GM21576 (cell line): ENCODE measurements at regions not wholly inside any gene's neighbourhood (a gene's known extent, or its start where the extent isn't known, plus 50 kb on each side); places are given as distances from the start of the nearest gene placed in this dataset.

Source experiments
- ATAC-seq: cut with Tn5 transposase; IDR thresholded peaks from one replicate; pipeline ENCODE4 v1.9.1; 2021; ENCODE audit warnings: mild to moderate bottlenecking, moderate library complexity; ENCODE audit not compliant: unreplicated experiment

DNA sequence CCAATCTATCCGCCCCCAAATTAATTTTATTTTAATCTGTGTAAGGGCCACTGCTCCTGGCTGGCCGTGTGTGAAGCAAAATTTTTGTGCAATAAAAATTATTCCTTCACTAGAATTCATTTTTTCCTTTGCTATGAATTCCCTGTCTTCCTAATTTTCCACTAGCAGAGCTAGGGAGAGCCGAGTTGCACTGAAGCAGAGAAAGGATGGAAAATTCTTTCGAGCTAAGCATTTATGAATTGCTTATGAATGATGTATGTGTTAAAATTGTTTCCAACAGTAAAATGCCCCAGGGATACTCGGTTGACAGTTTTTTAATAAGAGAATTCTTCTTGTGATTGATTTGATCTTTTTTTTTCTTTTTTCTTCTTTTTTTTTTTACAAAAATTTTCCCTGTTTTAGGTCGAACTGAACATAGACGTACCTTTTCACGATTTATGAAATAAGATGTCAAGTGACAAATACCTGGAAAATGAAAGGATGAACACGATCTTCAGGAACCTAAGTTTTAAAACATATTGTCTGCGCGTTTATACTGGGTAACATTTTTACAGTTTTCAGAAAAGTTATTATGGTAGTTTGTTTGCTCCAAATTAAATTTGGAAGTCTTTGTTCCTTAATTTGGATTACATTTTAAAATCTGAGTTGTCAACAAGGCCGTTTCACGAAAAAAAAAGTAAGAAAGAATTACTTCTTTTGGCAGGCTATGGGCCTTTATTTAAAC lies 288.8 kb upstream of the NFE2L3 start:
- ATAC-seq = no peak

DNA sequence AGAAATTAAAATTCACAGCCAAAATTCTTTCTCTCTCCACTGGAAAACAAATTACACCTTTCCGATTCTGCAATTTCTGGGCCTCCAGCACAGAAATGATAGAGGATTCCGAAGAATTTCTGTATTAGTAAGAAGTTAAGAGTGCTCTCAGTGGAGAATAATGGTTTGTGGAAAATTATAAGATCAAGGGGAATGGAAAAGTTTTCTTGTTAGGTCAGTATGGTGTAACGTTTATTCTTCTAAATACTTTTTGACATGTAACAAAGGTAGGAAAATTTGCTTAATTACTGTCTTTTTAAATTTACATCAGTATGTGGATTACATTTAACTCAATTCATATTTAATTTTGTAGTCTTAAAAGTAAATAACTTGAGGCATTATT lies 288.3 kb upstream of the NFE2L3 start:
- ATAC-seq = no peak

DNA sequence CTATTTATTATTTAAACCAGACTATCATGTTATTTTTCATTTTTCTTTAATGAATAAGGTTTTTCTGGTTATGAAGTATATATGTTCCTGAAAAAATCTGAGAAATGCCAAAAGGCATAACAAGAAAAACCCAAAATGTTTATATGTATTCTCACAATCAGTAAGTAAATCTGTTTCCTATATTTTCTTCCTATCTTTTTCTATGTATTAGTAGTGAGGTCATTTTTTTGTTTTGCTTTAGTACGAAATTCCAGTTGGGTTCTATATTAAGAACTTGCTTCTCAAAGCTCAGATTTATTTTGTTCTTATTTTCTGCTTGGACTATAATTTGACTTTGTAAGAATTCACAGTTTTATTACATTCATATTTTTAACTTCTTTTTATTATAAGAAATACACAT lies 287.5 kb upstream of the NFE2L3 start:
- no peak for ATAC-seq

DNA sequence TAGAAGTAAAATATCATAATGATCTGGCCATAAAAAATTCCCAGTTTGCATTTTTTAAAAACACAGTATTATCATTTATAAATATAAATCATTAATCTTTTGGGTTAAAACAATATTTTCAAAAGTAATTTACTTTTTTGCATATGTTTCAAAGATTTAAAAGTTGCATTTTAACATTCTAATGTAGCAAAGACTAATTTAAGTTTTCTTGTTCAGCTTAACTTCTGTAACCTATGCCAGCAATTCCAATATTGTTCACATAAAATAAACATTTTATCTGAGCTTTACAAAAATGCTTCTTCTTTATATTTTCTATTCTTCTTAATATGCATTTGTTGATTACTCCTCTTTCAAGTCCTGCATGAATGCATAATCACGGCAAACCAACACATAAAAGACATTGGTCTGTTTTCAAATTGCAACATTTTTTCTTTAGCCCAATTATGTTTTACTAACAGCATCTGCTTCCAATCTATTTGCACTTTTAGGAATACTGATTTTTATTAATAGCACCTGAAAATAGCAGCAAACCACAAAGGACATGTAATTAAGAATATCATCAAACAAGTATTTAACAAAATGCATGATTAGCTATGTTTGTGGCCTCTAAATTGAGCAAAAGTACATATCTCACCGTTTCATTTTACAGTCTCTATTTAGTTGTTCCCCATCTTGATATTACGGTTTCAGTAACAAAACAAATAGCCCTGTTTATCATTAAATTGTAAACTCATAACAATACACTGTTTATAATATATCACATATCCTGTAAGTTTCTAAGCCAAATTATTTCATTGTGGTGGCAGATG lies 286.9 kb upstream of the NFE2L3 start:
- ATAC-seq = no peak

DNA sequence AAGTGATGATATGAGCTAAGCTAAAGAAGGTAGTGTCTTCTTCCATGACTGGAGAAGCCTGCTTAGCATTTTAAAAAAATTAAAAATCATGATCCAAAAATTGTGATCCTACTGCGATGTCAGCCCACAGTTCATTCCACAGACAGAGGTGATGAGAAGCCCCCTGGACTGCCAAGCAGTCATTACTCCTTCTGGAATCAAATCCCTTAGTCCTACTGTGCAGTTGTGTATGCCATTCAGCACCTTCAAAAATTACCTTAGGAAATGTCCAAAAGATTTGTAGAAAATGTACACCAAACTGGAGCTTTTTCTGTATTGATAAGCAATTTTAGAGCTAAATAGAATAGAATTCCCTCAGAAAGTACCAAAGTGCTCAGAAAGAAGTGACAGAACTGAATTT lies 283.5 kb upstream of the NFE2L3 start:
- no peak for ATAC-seq

DNA sequence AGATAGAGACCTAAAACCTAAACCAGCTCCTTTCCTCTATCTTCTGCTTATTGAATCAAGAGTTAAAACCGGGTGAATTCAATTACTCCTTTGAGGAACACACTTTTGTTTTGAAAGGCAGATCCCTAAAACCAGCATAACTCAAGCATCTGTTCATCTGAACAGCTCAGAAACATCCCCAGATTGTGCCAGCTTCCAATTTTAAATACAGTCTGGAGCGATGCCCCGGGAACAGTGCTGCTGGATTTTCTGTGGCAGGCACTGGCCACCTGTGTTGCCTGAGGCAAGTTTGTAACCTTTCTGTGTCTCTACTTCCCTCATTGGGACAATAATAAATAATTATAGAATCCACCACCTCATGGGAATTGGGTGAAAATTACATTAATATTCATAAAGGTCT lies 281.4 kb upstream of the NFE2L3 start:
- ATAC-seq = no peak

GRCh38 chr7:25876092-25876491 lies 275.9 kb upstream of the NFE2L3 start:
- no peak for ATAC-seq

DNA sequence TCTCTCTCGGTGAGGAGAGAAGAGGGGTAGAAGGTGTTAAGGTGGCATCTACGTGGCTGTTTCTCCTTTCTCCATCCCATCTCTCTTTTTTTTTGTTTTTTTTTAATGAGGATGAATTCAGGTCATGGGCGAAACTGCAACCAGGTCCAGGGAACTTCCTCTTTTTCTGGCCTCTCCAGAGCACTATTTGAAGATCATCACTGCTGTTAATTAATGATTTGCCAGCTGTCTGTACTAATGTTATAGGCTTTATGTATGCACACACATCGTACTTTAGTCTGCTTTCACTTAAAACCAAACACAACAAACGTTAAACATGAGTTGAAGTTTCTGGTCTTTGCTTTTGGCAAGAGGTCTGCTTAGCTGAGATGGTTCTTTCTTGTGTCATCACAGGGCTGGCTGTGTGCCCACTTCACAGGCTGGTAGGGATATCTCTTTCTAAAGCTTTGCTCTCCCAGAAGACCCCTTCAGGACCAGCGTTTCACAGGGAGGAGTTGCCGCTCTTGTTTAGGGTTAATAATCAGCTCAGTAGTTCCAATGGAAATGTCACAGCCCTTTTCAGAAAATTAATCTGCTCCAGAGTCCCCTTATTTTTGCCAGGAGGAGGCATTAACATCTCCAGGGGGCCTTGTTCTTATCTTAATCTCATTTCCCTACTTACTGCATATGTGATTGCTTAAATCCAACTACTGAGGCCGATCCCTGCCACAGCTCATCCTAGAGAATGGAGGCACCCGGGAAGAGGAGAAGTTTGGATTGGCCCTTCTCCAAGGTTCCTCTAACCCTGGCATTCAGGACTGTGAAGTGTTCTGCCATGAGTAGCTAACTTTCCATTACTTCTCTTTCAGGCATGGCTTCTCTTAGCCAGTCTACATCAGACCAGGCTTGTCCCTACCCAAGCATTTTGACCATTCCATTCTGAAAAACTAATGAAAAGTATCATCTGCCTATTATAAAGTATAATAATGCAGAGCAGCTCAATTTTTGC lies 273.9 kb upstream of the NFE2L3 start:
- no peak for ATAC-seq

DNA sequence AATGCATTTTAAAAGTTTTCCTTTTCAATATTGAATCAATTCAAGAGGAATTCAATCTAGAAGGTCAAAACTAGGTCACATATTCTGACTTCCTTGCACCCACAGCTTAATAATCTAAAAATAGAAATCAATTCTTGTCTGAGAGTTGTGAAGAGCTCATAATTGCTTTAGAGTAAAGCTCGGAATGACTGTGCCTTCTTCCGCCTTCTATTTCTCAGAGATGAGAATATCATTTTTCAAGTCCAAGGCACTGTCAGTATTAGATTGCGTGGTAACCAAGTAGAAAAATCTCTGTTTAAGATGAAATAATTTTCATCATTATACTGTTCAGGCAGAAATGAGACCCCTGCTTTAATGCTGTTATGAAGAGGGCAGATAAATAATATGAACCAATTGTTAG lies 272.2 kb upstream of the NFE2L3 start:
- ATAC-seq = no peak

- ATAC-seq = no peak
Observed at GRCh38 chr7:25881317-25882037, 270.5 kb upstream of the NFE2L3 start.

DNA sequence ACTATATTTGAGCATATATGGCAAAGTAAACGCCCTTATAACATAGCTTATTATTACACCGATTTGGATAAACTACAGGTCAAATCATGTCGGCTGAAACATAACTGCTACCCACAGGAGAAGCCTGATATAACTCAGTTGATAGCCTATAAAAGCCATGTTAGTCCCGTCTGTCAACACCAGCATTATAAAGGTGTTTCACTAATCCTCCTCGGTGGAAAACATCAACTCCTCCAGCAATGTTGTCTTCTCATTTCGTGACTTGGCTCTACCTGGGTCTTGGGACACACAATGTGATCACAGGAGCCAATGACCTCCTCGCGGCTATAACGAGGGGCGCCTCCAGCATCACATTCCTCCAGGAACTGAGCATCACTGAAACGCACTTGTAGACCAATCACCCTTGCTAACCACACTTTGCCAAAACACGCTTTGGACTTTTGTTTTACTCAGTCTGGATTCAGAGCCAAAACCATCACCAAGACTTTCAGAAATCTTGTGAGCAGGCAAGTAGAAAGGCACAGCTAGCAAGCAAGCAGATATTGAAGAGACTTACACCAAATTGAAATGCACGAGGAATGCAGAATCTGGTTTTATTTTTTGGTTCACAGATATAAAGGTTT lies 269.7 kb upstream of the NFE2L3 start:
- no peak for ATAC-seq

DNA sequence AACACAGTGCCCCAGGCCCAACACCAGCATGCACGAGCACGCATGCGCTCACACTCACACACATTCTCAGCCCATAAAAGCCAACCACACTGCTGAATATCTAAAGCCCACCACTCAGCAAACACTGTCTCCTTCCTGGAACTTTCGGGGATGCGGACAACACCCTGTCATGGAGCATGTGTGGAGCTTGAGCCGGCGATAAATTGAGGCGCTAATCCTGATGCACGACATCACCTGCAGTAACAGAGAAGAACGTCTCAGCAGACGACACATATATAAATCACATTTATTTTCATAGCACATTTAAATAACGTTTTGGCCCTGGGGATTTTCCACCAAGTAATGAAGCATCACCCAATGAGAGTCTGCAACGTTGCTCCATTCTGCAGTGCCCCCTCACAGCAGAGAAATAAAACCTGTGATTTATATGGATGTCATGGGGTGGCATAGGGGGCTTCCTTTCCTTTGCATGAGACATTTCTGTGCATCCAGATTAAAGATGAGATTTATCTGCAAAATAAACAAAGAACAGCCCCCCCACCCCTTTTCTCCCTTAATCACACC lies 267.7 kb upstream of the NFE2L3 start:
- ATAC-seq = no peak

- ATAC-seq = no peak
Observed at GRCh38 chr7:25885057-25885576, 266.9 kb upstream of the NFE2L3 start.

DNA sequence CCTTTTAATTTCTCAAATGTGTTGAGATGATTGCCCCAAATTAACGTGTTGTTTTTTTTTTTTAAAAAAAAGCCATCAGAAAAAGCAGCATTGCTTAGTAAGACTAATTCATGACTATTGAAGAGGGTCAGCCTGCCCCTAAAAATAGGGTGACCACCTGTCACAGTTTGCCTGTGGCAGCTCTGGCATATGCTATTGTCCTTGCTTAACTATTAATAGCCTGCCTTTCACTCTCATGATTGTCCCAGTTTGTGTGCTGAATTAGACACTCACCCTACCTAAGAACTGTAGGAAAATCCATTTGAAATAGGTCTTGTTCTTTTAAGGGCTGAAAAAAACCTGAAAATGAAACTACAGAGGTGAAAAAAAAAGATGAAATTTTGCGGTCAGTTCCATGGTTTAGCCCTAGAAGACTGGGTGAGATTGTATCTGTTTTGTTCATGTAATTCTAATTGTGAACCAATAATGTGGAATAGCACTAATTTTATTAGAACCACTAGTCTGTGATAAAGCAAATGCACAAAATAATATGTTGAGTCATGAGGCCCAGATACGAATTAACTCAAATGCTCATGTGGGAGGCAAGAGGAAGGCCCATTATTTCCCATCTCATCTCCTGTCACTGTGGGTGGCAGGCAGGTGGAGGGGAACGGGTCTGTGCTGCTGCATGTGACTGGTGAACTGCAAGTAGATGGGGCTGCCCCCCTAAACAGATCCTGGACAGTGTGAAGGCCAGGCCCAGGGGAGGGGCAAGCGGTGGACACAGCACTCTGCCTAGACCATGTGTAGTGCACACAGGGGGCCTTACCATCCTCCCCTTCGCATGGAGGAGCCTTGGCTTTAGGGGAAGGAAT lies 265.4 kb upstream of the NFE2L3 start:
- ATAC-seq = no peak

- no peak for ATAC-seq
Observed at GRCh38 chr7:25887266-25887665, 264.7 kb upstream of the NFE2L3 start.

- ATAC-seq = no peak
Observed at GRCh38 chr7:25887795-25888559, 264.0 kb upstream of the NFE2L3 start.

DNA sequence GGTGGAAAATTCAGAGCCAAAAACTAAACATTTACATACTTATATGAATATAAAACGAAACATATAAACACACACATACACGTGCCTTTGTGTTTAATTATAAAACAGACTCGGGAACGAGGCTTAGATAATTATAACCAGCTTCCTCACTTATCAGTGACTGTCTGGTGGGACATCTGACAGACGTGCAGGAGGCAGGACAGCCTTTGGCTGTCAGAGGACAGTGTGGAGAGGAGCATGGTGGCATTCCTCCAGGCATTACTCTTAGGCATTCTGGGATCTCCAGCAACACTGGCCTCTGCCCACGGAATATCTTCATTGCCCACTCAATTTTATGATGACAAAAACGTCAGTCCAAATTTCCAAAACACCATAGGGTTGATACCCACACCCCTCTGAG lies 262.2 kb upstream of the NFE2L3 start:
- no peak for ATAC-seq

GRCh38 chr7:25891591-25891990 lies 260.4 kb upstream of the NFE2L3 start:
- ATAC-seq = no peak
